ENCODE measurements at regions not wholly inside any gene's neighbourhood (a gene's known extent, or its start where the extent isn't known, plus 50 kb on each side); places are given as distances from the start of the nearest gene placed in this dataset.
"Not testable (repeated sequence)": the region's sequence is repeated elsewhere in the genome, so short reads cannot be mapped to it uniquely, and the experiment has no call there.

DNA sequence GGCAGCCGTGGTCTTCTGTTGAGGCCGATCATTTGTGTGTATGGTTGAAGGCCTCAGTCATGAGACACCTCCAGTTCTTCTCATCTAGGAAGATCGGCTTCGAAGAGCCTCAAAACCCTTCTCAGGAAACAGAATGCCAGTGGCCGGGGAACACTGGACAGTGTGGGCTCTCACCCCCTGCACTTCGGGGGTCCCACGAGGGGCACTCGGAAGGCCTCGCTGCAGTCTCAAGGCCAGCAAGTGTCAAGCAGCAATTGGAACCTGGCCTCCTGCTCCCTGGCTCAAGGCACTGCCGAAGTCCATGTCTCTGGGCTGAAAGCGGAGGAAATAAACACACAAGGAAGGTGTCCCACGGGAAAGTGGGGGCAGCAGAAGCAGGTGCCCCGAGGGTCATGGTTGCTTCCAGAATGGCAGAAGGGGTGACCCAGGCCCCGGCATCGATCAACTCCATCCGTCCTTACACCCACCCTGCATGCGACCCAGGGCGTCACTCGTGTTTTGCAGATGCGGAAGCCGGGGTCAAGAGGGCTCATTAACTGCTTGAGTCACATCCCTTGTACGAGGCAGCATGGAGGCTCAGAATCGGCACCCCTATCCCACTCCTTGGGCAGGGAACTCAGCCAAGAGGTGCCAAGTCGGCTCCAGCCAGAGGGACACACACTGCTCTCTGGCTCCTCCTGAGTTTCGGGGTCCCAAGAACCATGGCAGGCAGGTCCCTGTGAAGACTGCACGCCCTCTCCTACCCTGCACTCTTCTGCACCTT is 231.3 kb upstream of the SHH start:
- Histone ChIP-seq H3K4me3 (no peak overlapping the region), H3K27me3 (ENCODE audit: low read depth) (no peaks in the 10 kb centered on the region; the same call in 1 of the 2 replicates), H3K36me3 (replicated peaks) (no peaks in the 10 kb centered on the region), H3K9me3 (no peaks in the 10 kb centered on the region), H3K4me1 (no peaks in the 10 kb centered on the region)
- DNase-seq (ENCODE audit: low spot score in 2 of 2): no peak
- in situ Hi-C loops (cut with MboI; ENCODE audit: low sequenced_read_pairs): no loop called here

DNA sequence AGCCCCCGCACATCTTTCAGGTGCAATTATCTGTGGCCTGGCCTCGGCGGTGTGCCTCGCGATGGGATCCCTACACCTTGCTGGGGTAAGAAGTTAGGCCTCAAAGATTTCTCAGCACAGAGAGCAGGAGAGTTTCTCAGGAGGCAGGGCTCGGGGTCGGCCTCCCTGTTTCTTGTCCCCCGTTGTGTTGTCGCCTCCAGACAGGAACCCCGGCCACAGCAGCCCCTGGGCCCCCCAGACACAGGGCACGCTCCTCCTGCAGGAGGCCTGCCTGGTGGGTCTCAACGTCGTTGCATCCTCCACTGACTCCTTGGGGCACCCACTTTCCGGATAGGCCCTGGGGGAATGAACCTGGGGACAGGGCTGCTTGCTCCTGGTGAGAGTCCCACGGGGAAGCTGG is 229.1 kb upstream of the SHH start:
- H3K36me3 ChIP-seq (replicated peaks): no peaks in the 10 kb centered on the region
- no peak for DNase-seq (ENCODE audit: low spot score in 2 of 2)
- H3K9me3 ChIP-seq: no peaks in the 10 kb centered on the region
- H3K4me3 ChIP-seq: no peak overlapping the region
- in situ Hi-C loops (cut with MboI; ENCODE audit: low sequenced_read_pairs): no loop called here
- no peaks in the 10 kb centered on the region; the same call in 1 of the 2 replicates for H3K27me3 ChIP-seq (ENCODE audit: low read depth)
- H3K4me1 ChIP-seq: no peaks in the 10 kb centered on the region

DNA sequence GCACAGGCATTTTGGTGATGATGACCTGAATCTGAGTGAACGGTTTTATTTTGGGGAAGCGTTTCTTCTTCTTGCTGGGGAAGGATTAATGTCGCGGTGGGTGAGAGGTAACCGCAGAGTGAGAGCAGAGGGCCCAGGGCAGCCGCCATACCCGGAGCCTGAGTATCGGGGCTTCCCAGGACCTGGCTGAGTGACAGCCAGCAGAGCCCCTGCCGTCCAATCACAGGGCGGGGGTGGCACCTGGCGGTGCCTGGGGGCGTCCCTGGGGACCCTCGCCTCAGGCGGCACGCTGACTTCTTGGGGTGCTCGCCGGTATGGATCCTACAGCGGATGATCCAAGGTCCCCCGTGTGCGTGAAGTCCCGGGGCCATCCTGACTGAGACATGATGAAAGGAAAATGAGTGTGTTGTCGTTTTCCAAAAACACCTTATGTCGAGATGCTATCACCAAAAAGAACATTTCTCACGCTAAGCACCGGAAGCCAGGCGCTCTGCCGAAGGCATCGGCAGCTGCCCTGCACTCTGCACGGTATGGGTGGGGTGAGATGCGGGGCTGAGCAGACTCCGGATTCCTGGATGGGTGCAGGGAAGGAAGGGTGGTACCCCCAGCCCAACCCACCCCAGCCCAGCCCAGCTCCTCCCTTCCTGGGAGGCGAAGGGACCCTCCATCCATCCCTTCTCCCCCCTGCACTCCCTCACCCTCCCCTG is 227.9 kb upstream of the SHH start:
- Histone ChIP-seq H3K9me3 (no peaks in the 10 kb centered on the region), H3K36me3 (replicated peaks) (no peaks in the 10 kb centered on the region), H3K4me3 (no peak overlapping the region), H3K4me1 (no peaks in the 10 kb centered on the region), H3K27me3 (ENCODE audit: low read depth) (no peaks in the 10 kb centered on the region; the same call in 1 of the 2 replicates)
- in situ Hi-C loops (cut with MboI; ENCODE audit: low sequenced_read_pairs): no loop called here
- DNase-seq (ENCODE audit: low spot score in 2 of 2): no peak

DNA sequence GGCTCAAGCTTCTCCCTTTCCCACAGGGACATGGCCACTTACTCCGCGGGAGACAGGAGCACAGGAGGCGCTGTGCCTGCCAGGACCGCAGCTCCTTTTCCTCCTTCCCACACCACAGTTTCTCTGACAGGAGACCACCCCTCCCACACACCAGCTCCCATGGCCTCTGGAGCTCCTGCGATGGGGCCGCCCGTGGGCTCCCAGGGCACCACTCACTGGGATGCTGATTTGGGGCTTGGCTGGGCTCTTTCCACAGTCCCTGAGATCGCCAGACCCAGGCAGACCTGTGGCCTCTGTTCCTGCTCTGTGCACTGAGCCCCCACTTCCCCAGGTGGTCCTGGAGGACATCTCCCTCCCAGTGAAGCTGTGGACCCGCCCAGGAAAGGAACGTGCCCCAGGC is 226.9 kb upstream of the SHH start:
- Histone ChIP-seq H3K4me1 (no peaks in the 10 kb centered on the region), H3K27me3 (ENCODE audit: low read depth) (no peaks in the 10 kb centered on the region; the same call in 1 of the 2 replicates), H3K4me3 (no peak overlapping the region), H3K9me3 (no peaks in the 10 kb centered on the region), H3K36me3 (replicated peaks) (no peaks in the 10 kb centered on the region)
- no peak for DNase-seq (ENCODE audit: low spot score in 2 of 2)
- in situ Hi-C loops (cut with MboI; ENCODE audit: low sequenced_read_pairs): no loop called here

DNA sequence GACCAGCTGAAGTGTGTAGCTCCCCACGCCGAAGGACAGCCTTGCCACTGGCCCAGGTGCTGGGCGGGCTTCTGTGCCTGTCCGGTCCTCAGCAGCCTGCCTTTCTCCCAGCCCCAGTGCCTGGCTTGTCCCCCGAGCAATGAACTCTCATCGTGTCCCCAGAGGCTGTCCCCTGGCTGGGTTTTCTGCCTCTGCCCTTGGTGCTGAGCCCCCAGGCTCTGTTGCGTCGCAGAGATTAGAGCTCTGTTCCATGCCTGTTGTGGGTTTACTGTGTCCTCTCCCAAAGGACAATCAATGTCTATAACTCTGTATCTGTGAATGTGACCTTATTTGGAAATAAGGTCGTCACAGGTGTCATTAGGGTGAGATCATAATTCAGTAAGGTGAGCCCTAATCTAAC is 226.1 kb upstream of the SHH start:
- no peak overlapping the region for H3K4me3 ChIP-seq
- no peaks in the 10 kb centered on the region for H3K9me3 ChIP-seq
- in situ Hi-C loops (cut with MboI; ENCODE audit: low sequenced_read_pairs): no loop called here
- no peak for DNase-seq (ENCODE audit: low spot score in 2 of 2)
- no peaks in the 10 kb centered on the region for H3K4me1 ChIP-seq
- no peaks in the 10 kb centered on the region for H3K36me3 ChIP-seq (replicated peaks)
- no peaks in the 10 kb centered on the region; the same call in 1 of the 2 replicates for H3K27me3 ChIP-seq (ENCODE audit: low read depth)

DNA sequence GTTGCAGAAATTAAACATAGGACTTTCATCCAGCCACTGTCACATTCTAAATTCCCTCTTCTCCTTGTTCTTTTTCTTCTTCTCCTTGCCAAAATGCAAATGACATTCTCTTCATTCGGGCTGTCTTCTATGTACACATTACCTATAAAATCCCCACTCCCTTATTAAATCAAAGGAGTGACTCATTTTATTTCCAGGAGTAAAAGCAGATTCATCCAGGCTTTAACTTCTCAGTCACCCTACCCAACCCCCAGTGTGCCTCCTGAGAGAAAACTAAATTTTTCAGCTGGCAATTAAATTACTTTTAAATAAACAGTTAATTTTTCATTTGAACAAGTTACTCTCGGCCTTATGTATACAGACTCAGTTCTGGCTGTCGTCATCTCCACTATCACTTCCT is 223.9 kb upstream of the SHH start:
- no peaks in the 10 kb centered on the region for H3K27me3 ChIP-seq (ENCODE audit: low read depth)
- no peak overlapping the region for H3K4me3 ChIP-seq
- in situ Hi-C loops (cut with MboI; ENCODE audit: low sequenced_read_pairs): no loop called here
- H3K36me3 ChIP-seq (replicated peaks): no peaks in the 10 kb centered on the region
- no peaks in the 10 kb centered on the region for H3K4me1 ChIP-seq
- DNase-seq (ENCODE audit: low spot score in 2 of 2): no peak
- H3K9me3 ChIP-seq: no peaks in the 10 kb centered on the region

DNA sequence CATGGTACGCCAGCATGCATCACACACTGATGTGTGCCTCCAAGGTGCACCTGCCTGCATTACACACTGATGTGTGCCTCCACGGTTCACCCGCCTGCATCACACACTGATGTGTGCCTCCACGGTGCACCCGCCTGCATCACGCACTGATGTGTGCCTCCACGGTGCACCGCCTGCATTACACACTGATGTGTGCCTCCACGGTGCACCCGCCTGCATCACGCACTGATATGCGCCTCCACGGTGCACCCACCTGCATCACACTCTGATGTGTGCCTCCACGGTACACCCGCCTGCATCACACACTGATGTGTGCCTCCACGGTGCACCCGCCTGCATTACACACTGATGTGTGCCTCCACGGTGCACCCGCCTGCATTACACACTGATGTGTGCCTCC is 223.1 kb upstream of the SHH start:
- H3K4me3 ChIP-seq; H3K4me1 ChIP-seq; H3K36me3 ChIP-seq (replicated peaks); DNase-seq (ENCODE audit: low spot score in 2 of 2); H3K27me3 ChIP-seq (ENCODE audit: low read depth); in situ Hi-C loops (cut with MboI; ENCODE audit: low sequenced_read_pairs); H3K9me3 ChIP-seq: not testable (repeated sequence)

DNA sequence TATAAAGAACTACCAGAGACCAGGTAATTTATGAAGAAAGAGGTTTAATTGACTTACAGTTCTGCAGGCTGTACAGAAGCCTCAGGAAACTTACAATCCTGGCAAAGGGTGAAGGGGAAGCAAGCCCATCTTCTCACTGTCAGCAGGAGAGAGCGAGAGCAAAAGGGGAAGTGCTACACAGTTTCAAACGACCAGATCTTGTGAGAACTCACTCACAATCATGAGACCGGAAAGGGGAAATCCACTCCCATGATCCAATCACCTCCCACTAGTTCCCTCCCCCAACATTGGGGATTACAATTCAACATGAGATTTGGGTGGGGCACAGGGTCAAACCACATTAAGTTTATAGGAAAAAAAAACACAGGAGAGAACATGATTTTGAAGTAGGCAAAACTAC is 222.1 kb upstream of the SHH start:
- Histone ChIP-seq H3K4me1 (no peaks in the 10 kb centered on the region), H3K9me3 (no peaks in the 10 kb centered on the region), H3K36me3 (replicated peaks) (no peaks in the 10 kb centered on the region), H3K27me3 (ENCODE audit: low read depth) (no peaks in the 10 kb centered on the region), H3K4me3 (no peak overlapping the region)
- DNase-seq (ENCODE audit: low spot score in 2 of 2): no peak
- in situ Hi-C loops (cut with MboI; ENCODE audit: low sequenced_read_pairs): no loop called here

DNA sequence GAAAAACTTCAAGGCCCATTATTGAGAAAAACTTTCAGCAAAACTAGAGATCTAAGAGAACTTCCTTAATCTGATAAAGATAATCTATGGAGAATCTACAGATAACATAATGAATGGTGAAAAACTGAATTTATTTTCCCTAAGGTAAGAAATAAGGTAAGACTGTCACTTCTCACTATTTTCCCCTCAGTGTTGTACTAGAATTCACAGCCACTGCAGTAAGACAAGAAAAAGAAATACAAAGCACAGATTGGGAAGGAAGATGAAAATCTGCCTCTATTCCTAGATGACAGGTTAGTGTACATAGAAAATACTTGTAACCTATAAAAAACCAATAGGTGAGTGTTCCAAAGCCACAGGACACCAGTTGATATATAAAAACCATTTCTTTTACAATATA is 220.7 kb upstream of the SHH start:
- no peak for DNase-seq (ENCODE audit: low spot score in 2 of 2)
- no peak overlapping the region for H3K4me3 ChIP-seq
- H3K9me3 ChIP-seq: no peaks in the 10 kb centered on the region
- H3K4me1 ChIP-seq: no peaks in the 10 kb centered on the region
- no peaks in the 10 kb centered on the region for H3K36me3 ChIP-seq (replicated peaks)
- no peaks in the 10 kb centered on the region for H3K27me3 ChIP-seq (ENCODE audit: low read depth)
- in situ Hi-C loops (cut with MboI; ENCODE audit: low sequenced_read_pairs): no loop called here

DNA sequence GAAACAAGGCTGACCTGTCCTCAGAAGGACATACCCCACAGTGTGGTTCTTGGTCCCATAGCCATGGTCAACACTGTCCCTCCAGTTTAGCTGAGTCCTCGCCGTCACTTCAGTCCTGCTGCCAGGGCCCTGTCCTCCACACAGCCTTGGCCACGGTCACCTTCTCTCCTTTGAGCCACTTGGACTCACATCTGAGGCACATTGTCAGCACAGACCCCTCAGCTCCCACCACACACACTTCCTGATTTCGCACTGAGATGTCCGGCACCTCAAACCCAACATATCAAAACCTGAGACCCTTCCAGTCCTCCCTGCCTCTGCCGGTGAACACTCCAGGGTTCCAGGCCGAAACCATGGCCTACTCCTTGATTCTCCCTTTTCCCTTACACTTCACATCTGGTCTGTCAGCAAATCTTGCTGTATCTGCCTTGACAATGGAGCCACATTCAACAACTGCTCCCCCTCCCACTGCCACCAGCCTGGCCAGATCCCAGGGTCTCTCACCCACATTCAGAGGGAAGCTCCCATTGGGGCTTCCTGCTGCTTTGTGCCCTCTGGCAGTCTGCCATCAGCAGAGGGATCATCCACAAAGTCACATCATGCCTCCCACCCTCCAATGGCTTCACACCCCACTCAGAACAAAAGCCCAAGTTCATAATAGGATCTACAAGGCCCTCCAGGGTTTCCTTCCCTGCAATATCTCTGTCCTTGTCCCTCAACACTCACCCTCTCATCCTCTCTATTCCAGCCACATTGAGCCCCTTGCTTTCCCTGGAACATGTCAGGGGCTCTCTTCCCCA is 219.6 kb upstream of the SHH start:
- H3K4me3 ChIP-seq: no peak overlapping the region
- no peaks in the 10 kb centered on the region for H3K36me3 ChIP-seq (replicated peaks)
- in situ Hi-C loops (cut with MboI; ENCODE audit: low sequenced_read_pairs): no loop called here
- no peaks in the 10 kb centered on the region for H3K27me3 ChIP-seq (ENCODE audit: low read depth)
- no peaks in the 10 kb centered on the region for H3K4me1 ChIP-seq
- no peak for DNase-seq (ENCODE audit: low spot score in 2 of 2)
- H3K9me3 ChIP-seq: no peaks in the 10 kb centered on the region

DNA sequence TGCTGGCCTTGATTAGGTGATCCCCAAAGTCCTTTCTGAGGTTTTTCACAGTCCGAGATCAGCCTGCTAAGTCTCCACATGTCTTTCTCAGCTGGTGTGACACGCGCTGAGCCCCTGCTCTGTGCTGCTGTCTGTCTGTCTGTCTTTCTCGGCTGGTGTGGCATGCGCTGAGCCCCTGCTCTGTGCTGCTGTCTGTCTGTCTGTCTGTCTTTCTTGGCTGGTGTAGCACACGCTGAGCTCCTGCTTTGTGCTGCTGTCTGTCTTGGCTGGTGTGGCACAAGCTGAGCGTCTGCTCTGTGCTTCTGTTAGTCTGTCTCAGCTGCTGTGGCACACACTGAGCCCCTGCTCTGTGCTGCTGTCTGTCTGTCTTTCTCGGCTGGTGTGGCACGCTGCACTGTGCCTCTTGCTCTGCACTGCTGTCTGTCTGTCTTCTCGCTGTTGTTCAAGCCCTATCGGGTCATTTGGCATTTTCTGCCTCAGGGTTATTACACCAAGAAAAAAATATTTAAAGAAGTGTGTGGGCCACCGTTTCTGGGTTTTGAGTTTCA is 217.3 kb upstream of the SHH start:
- no peak for DNase-seq (ENCODE audit: low spot score in 2 of 2)
- H3K36me3 ChIP-seq (replicated peaks): no peaks in the 10 kb centered on the region
- in situ Hi-C loops (cut with MboI; ENCODE audit: low sequenced_read_pairs): no loop called here
- H3K27me3 ChIP-seq (ENCODE audit: low read depth): no peaks in the 10 kb centered on the region
- no peaks in the 10 kb centered on the region for H3K4me1 ChIP-seq
- H3K9me3 ChIP-seq: no peaks in the 10 kb centered on the region
- no peak overlapping the region for H3K4me3 ChIP-seq

DNA sequence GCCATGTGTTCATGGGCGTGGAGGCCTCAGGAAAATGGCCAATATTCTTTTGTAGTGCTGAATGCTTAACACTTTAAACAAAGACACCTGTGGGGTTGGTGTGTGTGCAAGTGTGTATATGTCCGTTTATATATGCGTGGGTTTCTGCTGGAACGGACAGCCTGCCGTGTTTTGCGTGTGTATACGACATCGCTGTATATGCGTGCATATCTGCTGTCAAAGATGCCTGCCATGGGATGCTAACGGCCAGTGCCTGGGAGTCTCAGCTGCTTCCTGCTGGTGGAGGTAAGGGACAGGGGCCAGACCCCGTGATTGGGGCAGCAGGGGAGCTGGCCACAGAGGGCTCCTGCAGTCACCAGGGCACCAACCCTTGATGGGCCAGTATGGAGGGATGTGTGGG is 216.3 kb upstream of the SHH start:
- Histone ChIP-seq H3K36me3 (replicated peaks) (no peaks in the 10 kb centered on the region), H3K4me3 (no peak overlapping the region), H3K27me3 (ENCODE audit: low read depth) (no peaks in the 10 kb centered on the region), H3K4me1 (no peaks in the 10 kb centered on the region), H3K9me3 (no peaks in the 10 kb centered on the region)
- in situ Hi-C loops (cut with MboI; ENCODE audit: low sequenced_read_pairs): no loop called here
- DNase-seq (ENCODE audit: low spot score in 2 of 2): no peak

DNA sequence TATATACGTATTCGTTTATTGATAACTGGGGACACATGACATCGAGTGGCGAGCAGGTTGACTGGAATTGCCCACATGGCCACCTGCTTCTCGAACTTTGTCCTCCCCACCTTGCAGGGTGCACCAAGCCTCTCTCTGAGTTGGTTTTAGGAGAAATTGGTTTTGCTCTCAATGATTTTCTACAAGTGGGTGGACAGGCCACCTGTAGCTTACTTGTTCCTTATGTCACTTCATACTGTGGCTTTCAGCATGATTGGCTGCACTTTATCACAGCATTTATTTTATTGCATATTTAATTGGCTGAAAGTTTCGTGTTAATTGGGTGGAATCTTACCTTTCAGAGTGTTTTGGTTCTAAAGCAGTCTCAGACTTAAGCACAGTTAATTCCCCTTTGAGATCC is 215.6 kb upstream of the SHH start:
- H3K36me3 ChIP-seq (replicated peaks): no peaks in the 10 kb centered on the region
- H3K9me3 ChIP-seq: no peaks in the 10 kb centered on the region
- DNase-seq (ENCODE audit: low spot score in 2 of 2): no peak
- in situ Hi-C loops (cut with MboI; ENCODE audit: low sequenced_read_pairs): no loop called here
- no peak overlapping the region for H3K4me3 ChIP-seq
- no peaks in the 10 kb centered on the region for H3K4me1 ChIP-seq
- H3K27me3 ChIP-seq (ENCODE audit: low read depth): no peaks in the 10 kb centered on the region

DNA sequence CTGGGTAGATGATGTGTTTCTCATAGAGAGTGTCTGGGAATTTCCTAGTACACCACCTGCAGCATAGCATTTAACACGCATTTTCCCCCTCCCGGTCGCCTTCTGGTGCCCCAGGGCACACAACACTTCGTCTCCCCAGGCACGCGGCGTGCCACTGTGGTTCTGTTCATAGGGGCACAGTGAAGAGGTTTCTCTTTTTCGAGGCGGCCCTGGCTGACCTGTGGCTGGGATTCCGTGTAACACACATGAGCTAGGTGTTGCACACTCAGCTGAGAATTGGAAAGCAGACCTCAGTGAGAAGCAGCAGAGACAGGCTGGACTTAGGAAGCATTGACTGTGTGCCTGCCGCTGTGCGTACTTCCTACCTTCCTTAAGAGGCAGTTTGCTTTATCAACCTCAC is 214.3 kb upstream of the SHH start:
- in situ Hi-C loops (cut with MboI; ENCODE audit: low sequenced_read_pairs): no loop called here
- Histone ChIP-seq H3K4me3 (no peak overlapping the region), H3K9me3 (no peaks in the 10 kb centered on the region), H3K36me3 (replicated peaks) (no peaks in the 10 kb centered on the region), H3K27me3 (ENCODE audit: low read depth) (no peaks in the 10 kb centered on the region), H3K4me1 (no peaks in the 10 kb centered on the region)
- no peak for DNase-seq (ENCODE audit: low spot score in 2 of 2)

All from HAP-1 (cell line).